ENCODE measurements at regions not wholly inside any gene's neighbourhood (a gene's known extent, or its start where the extent isn't known, plus 50 kb on each side); places are given as distances from the start of the nearest gene placed in this dataset.

DNA sequence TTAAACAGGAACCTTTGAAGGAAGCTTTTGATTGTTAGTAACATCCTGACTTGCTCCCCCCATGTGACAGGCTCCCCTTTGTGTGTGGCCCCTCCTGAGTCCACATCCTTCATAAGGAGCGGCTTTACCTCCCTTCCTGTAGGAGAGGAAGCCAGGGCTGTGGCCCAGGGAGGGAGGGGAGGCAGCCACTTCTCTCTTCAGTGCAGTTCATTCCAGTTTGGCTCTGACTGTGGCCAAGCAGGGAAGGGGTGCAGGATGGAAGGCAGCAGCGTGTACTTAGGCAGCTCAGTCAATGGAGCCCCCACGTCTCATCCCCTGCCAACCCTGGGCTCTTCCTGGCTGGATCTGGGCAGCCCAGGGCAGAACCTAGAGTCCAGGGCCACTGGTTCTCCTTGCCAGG lies 295.2 kb downstream of the QKI start:
- Histone ChIP-seq H3K27me3 (ENCODE audit: control insufficient read depth, extremely low read depth, insufficient read depth, low read length) (no peaks in the 10 kb centered on the region), H3K4me2 (ENCODE audit: control insufficient read depth, extremely low read depth, insufficient read depth, low read depth, low read length) (no peak overlapping the region), H3K9ac (ENCODE audit: control insufficient read depth, extremely low read depth, insufficient read depth, low read length) (no peak overlapping the region), H3K36me3 (ENCODE audit: control insufficient read depth in 2 of 2, extremely low read depth in 1 of 2, insufficient read depth in 2 of 2, low read length in 2 of 2) (no peaks in the 10 kb centered on the region), H3K79me2 (ENCODE audit: control insufficient read depth, insufficient read depth, low read length) (no peaks in the 10 kb centered on the region), H3K4me1 (ENCODE audit: control insufficient read depth, extremely low read depth, insufficient read depth, low read length) (no peaks in the 10 kb centered on the region), H3K9me3 (ENCODE audit: control insufficient read depth, low read depth, low read length) (no peaks in the 10 kb centered on the region), H2AFZ (ENCODE audit: control insufficient read depth, low read length) (no peak overlapping the region), H3K4me3 (ENCODE audit: control insufficient read depth in 2 of 3, extremely low read depth in 1 of 3, insufficient read depth in 2 of 3, low read depth in 1 of 3, low read length in 3 of 3) (no peak overlapping the region), H3K27ac (ENCODE audit: control insufficient read depth, insufficient read depth, low read length) (no peak overlapping the region), H4K20me1 (ENCODE audit: control insufficient read depth, extremely low read depth, insufficient read depth, low read length) (no peaks in the 10 kb centered on the region), H3K9me1 (ENCODE audit: control insufficient read depth, extremely low read depth, insufficient read depth, low read length) (no peaks in the 10 kb centered on the region)
- TF ChIP-seq, protein P1, sequence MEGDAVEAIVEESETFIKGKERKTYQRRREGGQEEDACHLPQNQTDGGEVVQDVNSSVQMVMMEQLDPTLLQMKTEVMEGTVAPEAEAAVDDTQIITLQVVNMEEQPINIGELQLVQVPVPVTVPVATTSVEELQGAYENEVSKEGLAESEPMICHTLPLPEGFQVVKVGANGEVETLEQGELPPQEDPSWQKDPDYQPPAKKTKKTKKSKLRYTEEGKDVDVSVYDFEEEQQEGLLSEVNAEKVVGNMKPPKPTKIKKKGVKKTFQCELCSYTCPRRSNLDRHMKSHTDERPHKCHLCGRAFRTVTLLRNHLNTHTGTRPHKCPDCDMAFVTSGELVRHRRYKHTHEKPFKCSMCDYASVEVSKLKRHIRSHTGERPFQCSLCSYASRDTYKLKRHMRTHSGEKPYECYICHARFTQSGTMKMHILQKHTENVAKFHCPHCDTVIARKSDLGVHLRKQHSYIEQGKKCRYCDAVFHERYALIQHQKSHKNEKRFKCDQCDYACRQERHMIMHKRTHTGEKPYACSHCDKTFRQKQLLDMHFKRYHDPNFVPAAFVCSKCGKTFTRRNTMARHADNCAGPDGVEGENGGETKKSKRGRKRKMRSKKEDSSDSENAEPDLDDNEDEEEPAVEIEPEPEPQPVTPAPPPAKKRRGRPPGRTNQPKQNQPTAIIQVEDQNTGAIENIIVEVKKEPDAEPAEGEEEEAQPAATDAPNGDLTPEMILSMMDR (optimal IDR thresholded peaks at IDR 0.05 in 1 of 3, IDR thresholded peaks at IDR 0.05 in 1 of 3, conservative IDR thresholded peaks at IDR 0.05 in 1 of 3; ENCODE audit: extremely low read depth in 1 of 3, insufficient read depth in 2 of 3, low read length in 3 of 3) = no peak
- TF ChIP-seq EZH2 (IDR thresholded peaks at IDR 0.05; ENCODE audit: low read length) = no peak
- FAIRE-seq = no peak
- DNase-seq (ENCODE audit: low read depth, low spot score) = no peak
- dilution Hi-C loops (cut with MboI; ENCODE audit: extremely low pct_ligation_motif_present, low sequenced_read_pairs) = no loop called here

DNA sequence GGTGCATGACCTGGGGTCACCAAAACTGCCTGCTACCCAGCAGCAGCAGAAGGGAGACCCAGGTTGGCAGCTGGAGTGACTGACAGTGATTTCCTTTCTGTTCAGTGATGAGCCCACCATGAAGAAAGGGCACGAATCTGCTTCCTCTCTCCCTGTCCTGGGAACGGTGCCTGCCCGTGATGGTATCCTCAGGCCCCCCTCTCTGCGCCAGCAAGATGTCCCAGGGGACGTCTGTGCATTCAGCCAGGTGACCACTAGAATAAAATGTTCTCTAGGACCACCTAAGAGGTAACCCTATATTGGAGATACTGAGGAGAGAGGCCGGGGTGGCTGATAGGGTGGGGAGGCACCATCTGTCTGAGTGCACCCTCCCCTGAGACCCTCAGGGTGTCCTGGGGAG lies 294.7 kb downstream of the QKI start:
- dilution Hi-C loops (cut with MboI; ENCODE audit: extremely low pct_ligation_motif_present, low sequenced_read_pairs) = no loop called here
- TF ChIP-seq EZH2 (IDR thresholded peaks at IDR 0.05; ENCODE audit: low read length) = no peak
- TF ChIP-seq, protein P1 (optimal IDR thresholded peaks at IDR 0.05 in 1 of 3, IDR thresholded peaks at IDR 0.05 in 1 of 3, conservative IDR thresholded peaks at IDR 0.05 in 1 of 3; ENCODE audit: extremely low read depth in 1 of 3, insufficient read depth in 2 of 3, low read length in 3 of 3) = no peak
- no peaks in the 10 kb centered on the region for H3K36me3 ChIP-seq (ENCODE audit: control insufficient read depth in 2 of 2, extremely low read depth in 1 of 2, insufficient read depth in 2 of 2, low read length in 2 of 2)
- no peaks in the 10 kb centered on the region for H4K20me1 ChIP-seq (ENCODE audit: control insufficient read depth, extremely low read depth, insufficient read depth, low read length)
- DNase-seq (ENCODE audit: low read depth, low spot score) (no peak), FAIRE-seq (no peak)
- no peak overlapping the region for H3K27ac ChIP-seq (ENCODE audit: control insufficient read depth, insufficient read depth, low read length)
- no peaks in the 10 kb centered on the region for H3K9me3 ChIP-seq (ENCODE audit: control insufficient read depth, low read depth, low read length)
- no peak overlapping the region for H2AFZ ChIP-seq (ENCODE audit: control insufficient read depth, low read length)
- H3K4me3 ChIP-seq (ENCODE audit: control insufficient read depth in 2 of 3, extremely low read depth in 1 of 3, insufficient read depth in 2 of 3, low read depth in 1 of 3, low read length in 3 of 3) = no peak overlapping the region
- H3K4me2 ChIP-seq (ENCODE audit: control insufficient read depth, extremely low read depth, insufficient read depth, low read depth, low read length) = no peak overlapping the region
- no peaks in the 10 kb centered on the region for H3K79me2 ChIP-seq (ENCODE audit: control insufficient read depth, insufficient read depth, low read length)
- H3K27me3 ChIP-seq (ENCODE audit: control insufficient read depth, extremely low read depth, insufficient read depth, low read length) = no peaks in the 10 kb centered on the region
- H3K9ac ChIP-seq (ENCODE audit: control insufficient read depth, extremely low read depth, insufficient read depth, low read length) = no peak overlapping the region
- H3K4me1 ChIP-seq (ENCODE audit: control insufficient read depth, extremely low read depth, insufficient read depth, low read length) = no peaks in the 10 kb centered on the region
- H3K9me1 ChIP-seq (ENCODE audit: control insufficient read depth, extremely low read depth, insufficient read depth, low read length) = no peaks in the 10 kb centered on the region

All from keratinocyte (primary cell).